ENCODE measurements at regions not wholly inside any gene's neighbourhood (a gene's known extent, or its start where the extent isn't known, plus 50 kb on each side); places are given as distances from the start of the nearest gene placed in this dataset.
A peak's percentile ranks its signal among the peaks of the same experiment; 100 is the strongest.

- intact Hi-C loops (cut with DNase I) = no loop called here
- no peak for DNase-seq
Observed at GRCh38 chr1:166221316-166221715, 54.5 kb upstream of the FAM78B start.

GRCh38 chr1:166233750-166234366, 67.1 kb upstream of the FAM78B start:
- intact Hi-C loops (cut with DNase I) = no loop called here
- peak in 1 of 42 donors; percentile 26 for DNase-seq

DNA sequence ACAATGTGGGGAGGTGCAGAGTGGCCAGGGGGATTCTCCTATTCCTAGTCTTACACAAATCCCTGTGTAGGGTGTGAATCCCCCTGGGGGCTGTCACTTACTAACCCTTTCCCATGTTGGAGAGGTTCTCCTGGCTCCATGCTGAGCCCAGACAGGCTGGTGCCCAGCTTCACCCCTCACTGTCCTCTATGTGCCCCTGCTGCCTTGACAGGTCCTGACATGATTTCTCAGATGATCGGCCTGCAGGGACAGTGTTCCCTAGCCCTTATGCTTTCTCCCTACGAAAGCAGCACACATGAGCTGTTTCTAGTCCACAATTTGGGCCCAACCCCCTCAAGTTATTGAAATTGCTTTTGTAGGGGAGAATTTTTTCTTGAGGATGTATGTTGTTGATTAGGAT, 68.9 kb upstream of the FAM78B start:
- intact Hi-C loops (cut with DNase I) = no loop called here
- DNase-seq = no peak

GRCh38 chr1:166237675-166238074, 70.9 kb upstream of the FAM78B start:
- intact Hi-C loops (cut with DNase I) = no loop called here

DNA sequence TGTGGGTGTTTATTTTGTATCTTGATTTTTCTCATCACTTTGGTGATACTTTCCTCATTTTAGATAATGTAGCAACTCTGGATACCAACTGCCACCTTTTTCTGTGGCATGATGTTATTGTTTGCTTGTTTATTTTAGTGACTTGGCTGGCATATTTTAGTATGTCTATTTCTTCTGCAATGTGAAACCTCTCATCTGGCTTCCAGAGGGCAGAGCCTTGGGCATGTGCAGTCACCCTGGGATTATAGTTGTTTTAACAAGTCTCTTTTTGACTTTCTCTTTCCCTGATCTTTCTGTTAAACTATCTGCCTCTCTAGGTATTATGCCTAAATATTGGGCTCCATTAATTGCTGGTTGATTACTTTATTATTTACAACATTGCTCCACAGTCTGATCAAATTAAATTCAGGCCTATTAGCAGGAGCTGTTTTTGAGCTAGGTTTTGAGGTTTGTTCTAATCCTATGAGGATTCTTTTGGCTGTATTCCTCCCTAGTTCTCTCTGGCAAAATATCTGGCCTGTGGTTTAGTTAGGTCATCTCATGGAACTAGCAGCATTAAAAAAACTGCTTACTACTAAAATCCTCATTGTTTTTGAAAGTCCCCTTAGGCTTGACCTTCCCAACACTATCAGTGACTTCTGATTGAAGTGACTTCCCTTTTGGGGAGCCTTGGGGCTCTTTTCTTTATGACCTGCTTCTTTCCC, 86.4 kb upstream of the FAM78B start:
- intact Hi-C loops (cut with DNase I) = no loop called here
- DNase-seq = no peak

More at GRCh38 chr1:166237675-166238074, 70.9 kb upstream of the FAM78B start:
- no peak for DNase-seq

- intact Hi-C loops (cut with DNase I) = no loop called here
Observed at GRCh38 chr1:166258017-166258416, 91.2 kb upstream of the FAM78B start.

GRCh38 chr1:166261511-166261910, 94.7 kb upstream of the FAM78B start:
- intact Hi-C loops (cut with DNase I) = no loop called here
- peak in 34 of 42 donors; percentile 8 to 83 (median 48) for DNase-seq

More at GRCh38 chr1:166258017-166258416, 91.2 kb upstream of the FAM78B start:
- DNase-seq = no peak

- no peak for DNase-seq
- intact Hi-C loops (cut with DNase I) = no loop called here
Observed at GRCh38 chr1:166270476-166271150, 103.8 kb upstream of the FAM78B start.

DNA sequence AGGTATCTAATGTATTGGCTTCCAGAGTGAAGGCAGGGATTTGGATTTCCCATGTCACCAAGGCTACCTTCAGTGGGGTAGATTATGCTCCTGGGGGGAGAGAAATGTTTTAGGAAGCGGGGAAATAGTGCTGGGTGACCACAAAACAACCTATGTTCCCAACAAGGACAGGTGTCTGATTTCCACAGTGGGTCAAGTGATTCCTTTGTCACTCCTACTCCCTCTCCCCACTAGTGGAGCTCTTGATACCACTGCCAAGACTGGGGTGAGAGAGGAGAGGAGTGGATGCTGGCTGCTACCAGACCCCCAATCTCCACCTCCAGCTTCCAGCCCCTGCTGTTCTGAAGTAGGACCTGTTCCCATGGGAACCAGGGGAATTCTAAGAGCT, 104.3 kb upstream of the FAM78B start:
- intact Hi-C loops (cut with DNase I) = no loop called here
- no peak for DNase-seq

DNA sequence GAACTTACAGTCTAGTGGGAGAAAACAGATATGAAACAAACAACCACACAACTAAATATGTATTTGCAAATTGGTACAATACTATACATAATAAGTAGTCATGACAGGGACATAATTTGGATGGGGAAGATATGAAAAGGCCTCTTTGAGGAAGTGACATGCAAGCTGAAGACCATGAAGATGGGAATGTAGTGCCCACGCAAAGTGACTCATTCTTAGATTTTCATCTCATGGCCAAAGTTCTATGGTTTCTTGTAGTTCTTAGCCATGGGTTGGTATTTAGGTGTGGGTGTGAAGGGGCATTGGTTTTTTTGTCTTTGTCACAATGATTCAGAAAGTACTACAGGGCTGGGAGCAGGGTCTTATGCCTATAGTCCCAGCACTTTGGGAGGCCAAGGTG, 105.4 kb upstream of the FAM78B start:
- intact Hi-C loops (cut with DNase I) = no loop called here
- DNase-seq = no peak

DNA sequence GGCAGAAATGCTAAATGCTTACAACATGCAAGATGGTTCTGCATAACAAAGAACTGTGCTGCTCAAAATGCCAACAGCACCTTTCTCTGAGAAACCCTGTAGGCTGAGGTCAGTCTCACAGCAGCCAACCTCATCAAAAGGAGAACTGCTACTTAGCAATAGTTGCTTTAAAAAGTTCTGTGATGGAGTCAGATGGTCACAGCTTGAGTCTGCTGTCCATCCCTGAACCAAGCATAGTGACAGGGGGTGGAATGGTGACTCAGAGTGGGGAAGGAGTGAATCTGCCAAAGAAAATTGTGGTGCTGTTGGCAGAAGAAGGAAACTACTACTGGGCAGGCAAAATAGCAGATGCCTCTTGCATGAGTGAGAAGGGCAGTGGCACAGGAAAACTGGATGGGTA, 106.0 kb upstream of the FAM78B start:
- intact Hi-C loops (cut with DNase I) = no loop called here

DNA sequence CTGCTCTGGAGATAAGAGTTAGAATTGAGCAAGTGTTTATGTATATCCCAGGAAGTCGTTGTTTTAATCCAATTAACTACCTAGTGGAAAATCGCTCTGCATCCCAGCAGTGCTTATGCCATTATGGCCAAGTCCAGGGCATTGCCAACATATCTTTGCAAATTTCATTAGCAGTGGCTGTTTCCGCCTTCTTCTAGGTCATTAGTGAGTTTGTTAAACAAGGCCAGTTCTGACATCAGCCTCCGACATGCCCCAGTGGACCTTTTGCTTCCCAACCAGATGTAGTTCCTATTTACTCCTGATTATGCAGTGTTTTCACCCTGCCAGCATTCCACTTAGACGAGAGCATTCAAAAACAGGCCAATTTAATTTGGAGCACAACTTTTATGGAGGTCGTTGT, 106.8 kb upstream of the FAM78B start:
- no peak for DNase-seq
- intact Hi-C loops (cut with DNase I) = no loop called here

More for the DNA sequence above, 106.0 kb upstream of the FAM78B start:
- no peak for DNase-seq

DNA sequence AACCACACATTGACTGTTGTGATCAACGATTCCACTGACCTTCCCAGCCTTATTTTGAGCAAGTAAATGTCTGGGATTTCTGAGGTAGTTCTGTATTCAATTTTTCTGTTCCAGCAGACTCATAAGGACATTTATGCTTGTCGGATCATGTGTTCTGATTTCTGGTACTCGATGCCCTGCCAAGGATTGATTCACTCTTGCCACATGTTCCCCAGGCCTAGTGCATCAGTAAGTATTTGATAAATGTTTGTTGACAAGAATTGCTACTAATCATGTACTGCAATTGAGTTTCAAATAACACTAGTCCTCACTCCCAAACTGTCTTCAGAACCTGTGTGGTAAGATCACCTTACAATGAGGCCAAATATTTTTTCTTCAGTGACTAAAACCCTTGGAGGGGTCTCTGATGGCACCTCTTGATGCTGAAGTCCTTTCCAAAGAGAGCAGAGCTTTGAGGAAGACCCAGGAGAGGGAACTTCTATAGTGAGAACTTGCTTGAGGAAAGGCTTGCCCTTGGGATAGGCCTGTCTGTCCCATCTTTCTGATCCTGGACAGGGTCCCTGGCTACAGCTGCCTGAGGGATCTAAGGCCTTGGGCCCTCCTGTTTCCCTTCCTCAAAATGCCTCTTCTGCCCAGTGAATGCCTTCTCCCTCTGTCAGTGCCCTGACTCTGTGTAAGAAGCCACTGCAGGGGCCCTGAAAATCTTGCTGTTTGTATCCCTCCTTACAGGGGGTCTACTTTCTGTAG, 115.8 kb upstream of the FAM78B start:
- intact Hi-C loops (cut with DNase I) = no loop called here
- DNase-seq = no peak

DNA sequence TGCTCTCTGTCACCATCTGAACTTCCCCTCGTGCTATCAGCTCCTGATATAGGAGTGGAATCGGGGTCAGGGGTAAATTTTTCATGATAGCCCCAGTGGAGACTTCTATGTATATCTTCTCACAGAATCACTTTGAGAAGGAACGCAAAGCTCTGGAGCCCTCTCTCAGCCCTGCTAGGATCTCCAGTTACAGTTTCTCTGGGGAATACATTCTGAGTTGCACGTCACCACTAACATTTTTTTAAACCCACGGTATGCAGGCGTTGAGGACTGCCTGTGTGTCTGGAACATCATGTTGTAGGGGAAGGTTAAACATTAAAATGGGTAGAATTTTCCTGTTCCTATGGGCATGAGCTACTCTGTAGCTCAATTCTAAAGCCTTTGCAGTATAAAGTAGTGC, 116.4 kb upstream of the FAM78B start:
- no peak for DNase-seq
- intact Hi-C loops (cut with DNase I) = no loop called here

GRCh38 chr1:166283600-166283999, 116.8 kb upstream of the FAM78B start:
- no peak for DNase-seq
- intact Hi-C loops (cut with DNase I) = no loop called here

GRCh38 chr1:166289309-166290050, 122.7 kb upstream of the FAM78B start:
- DNase-seq = no peak
- intact Hi-C loops (cut with DNase I) = no loop called here

DNA sequence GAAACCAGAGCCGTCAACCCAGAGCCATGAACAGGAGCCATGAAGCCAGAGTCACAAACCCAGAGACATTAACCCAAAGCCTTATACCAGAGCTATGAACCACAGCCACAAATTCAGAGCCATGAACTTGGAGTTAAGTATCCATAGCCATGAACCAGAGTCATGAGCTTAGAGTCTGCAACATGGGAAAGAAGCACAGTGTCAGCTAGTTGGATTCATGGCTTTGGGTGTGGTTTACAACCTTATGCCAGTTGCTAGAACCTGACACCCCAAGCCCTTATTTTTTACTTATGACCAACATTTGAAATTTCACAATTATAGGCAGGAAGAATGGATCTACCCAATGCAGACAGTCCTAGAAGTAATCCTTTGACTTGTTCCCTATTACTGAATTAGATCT, 128.9 kb upstream of the FAM78B start:
- intact Hi-C loops (cut with DNase I) = no loop called here
- DNase-seq = no peak

DNA sequence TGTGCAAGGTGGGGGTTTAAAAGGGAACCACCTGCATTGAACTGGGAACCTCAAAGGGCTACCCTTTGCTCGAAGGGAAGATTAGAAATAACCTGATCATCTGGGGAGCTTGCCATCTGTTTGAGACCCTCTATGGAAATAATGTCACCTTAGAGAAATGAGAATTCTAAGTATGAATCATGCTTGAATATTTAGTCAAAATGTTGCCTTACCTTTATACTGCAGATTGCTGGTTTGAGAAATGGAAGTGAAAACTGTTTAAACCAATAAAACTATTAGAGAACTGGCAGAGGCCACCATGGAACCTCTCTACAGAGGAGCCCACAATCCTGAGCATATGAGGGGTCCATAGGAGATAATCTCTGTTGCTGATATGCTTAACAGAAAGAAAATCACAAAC, 131.2 kb upstream of the FAM78B start:
- intact Hi-C loops (cut with DNase I) = no loop called here
- no peak for DNase-seq

DNA sequence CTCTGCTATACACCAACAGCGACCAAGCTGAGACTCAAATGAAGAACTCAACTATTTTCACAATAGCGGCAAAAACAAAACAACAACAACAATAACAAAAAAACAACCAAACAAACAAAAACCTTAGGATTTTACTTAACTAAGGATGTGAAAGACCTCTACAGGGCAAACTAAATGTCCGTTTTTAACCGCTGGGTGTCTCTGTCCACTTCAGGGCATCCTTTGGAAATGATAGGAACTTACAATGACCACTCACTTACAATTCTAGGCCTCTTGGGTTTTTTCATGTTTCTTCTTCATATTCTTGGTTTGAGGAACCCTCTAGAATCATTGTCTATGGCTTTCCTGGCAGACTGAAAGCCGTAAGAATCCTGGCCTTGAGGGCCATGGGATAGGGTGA, 134.0 kb upstream of the FAM78B start:
- no peak for DNase-seq
- intact Hi-C loops (cut with DNase I) = no loop called here

Measured in head of caudate nucleus (tissue), 42 donors.